Right atrium auricular region (tissue), 2 donors: ENCODE measurements at regions not wholly inside any gene's neighbourhood (a gene's known extent, or its start where the extent isn't known, plus 50 kb on each side); places are given as distances from the start of the nearest gene placed in this dataset.

Experiments
- DNase-seq: peaks from one replicate; pipeline ENCODE4 v3.0.0-alpha.2; 2019; ENCODE audit warnings: low spot score
- H3K27ac ChIP-seq, 2 donors: fragments of 200-600 bp; sonication (generic); 1 replicate in 1 of 2; 2 replicates in 1 of 2; pipeline ENCODE4 v1.5.1; 2016 to 2019
- H3K27me3 ChIP-seq, 2 donors: fragments of 200-600 bp; sonication (generic); one replicate each; pipeline versions ENCODE4 v1.5.1 to v1.6.0; 2017 to 2019
- H3K36me3 ChIP-seq: fragments of 200-600 bp; sonication (generic); one replicate; pipeline ENCODE4 v1.5.1; 2016
- H3K4me1 ChIP-seq, 2 donors: fragments of 200-600 bp; sonication (generic); one replicate each; pipeline versions ENCODE4 v1.5.1 to v1.6.0; 2017 to 2019
- H3K4me3 ChIP-seq, 2 donors: fragments of 200-600 bp; sonication (generic); 1 replicate in 1 of 2; 2 replicates in 1 of 2; pipeline ENCODE4 v1.5.1; 2017 to 2019; ENCODE audit warnings: mild to moderate bottlenecking in 1 of 2, moderate library complexity in 1 of 2
- H3K9me3 ChIP-seq, 2 donors: fragments of 200-600 bp; sonication (generic); one replicate each; pipeline ENCODE4 v1.5.1; 2019
- CTCF ChIP-seq, 2 donors: fragments of 200-600 bp; sonication (generic); IDR thresholded peaks; one replicate each; pipeline ENCODE4 v1.5.1; 2019; ENCODE audit warnings: antibody characterized with exemption in 2 of 2

- no peaks in the 10 kb centered on the region for H3K36me3 ChIP-seq
- peak; percentile 51 for DNase-seq
- no peak overlapping the region for H3K27ac ChIP-seq
- H3K9me3 ChIP-seq: no peaks in the 10 kb centered on the region
- TF ChIP-seq CTCF (IDR thresholded peaks at IDR 0.05): no peak
- no peaks in the 10 kb centered on the region for H3K27me3 ChIP-seq
- no peaks in the 10 kb centered on the region for H3K4me1 ChIP-seq
- no peak overlapping the region for H3K4me3 ChIP-seq
These were observed 418.7 kb downstream of the GLRX3 start for GRCh38 chr10:130554701-130555410.

GRCh38 chr10:130555411-130555750 is 419.2 kb downstream of the GLRX3 start:
- DNase-seq: no peak
- TF ChIP-seq CTCF (IDR thresholded peaks at IDR 0.05): no peak
- Histone ChIP-seq H3K4me1 (no peaks in the 10 kb centered on the region), H3K9me3 (no peaks in the 10 kb centered on the region), H3K4me3 (no peak overlapping the region), H3K27me3 (no peaks in the 10 kb centered on the region), H3K27ac (no peak overlapping the region), H3K36me3 (no peaks in the 10 kb centered on the region)

- no peaks in the 10 kb centered on the region for H3K36me3 ChIP-seq
- TF ChIP-seq CTCF (IDR thresholded peaks at IDR 0.05): no peak
- H3K4me1 ChIP-seq: no peaks in the 10 kb centered on the region
- H3K9me3 ChIP-seq: no peaks in the 10 kb centered on the region
- no peaks in the 10 kb centered on the region for H3K27me3 ChIP-seq
- H3K27ac ChIP-seq: no peak overlapping the region
- no peak overlapping the region for H3K4me3 ChIP-seq
- DNase-seq: peak; percentile 23
These were observed 421.1 kb downstream of the GLRX3 start for GRCh38 chr10:130557181-130557845.

- Histone ChIP-seq H3K9me3 (no peaks in the 10 kb centered on the region), H3K36me3 (no peaks in the 10 kb centered on the region), H3K4me3 (no peak overlapping the region), H3K27me3 (no peaks in the 10 kb centered on the region), H3K27ac (no peak overlapping the region), H3K4me1 (no peaks in the 10 kb centered on the region)
- peak; percentile 13 for DNase-seq
- TF ChIP-seq CTCF (IDR thresholded peaks at IDR 0.05): no peak
These were observed 422.8 kb downstream of the GLRX3 start for GRCh38 chr10:130558746-130559546.

- Histone ChIP-seq H3K27me3 (no peaks in the 10 kb centered on the region), H3K4me3 (no peak overlapping the region), H3K36me3 (no peaks in the 10 kb centered on the region), H3K9me3 (no peaks in the 10 kb centered on the region), H3K4me1 (no peaks in the 10 kb centered on the region), H3K27ac (no peak overlapping the region)
- DNase-seq: peak; percentile 26
- TF ChIP-seq CTCF (IDR thresholded peaks at IDR 0.05): no peak
These were observed 423.3 kb downstream of the GLRX3 start for GRCh38 chr10:130559547-130559880.
